Ovary (tissue), 7 donors: ENCODE measurements at regions not wholly inside any gene's neighbourhood (a gene's known extent, or its start where the extent isn't known, plus 50 kb on each side); places are given as distances from the start of the nearest gene placed in this dataset.

ENCODE experiments used
- DNase-seq, 5 donors: peaks; one replicate each; pipeline ENCODE4 v3.0.0-alpha.2; 2019 to 2020
- H3K27ac ChIP-seq, 2 donors: fragments of 200-600 bp; one replicate each; pipeline versions ENCODE4 v1.5.1 to v1.8.0; 2019 to 2022
- H3K27me3 ChIP-seq: fragments of 200-600 bp; one replicate; pipeline ENCODE4 v1.8.0; 2022
- H3K36me3 ChIP-seq: fragments of 200-600 bp; sonication (generic); one replicate; pipeline ENCODE4 v1.5.1; 2019
- H3K4me1 ChIP-seq: one replicate; pipeline ENCODE4 v1.8.1; 2013; ENCODE audit warnings: mild to moderate bottlenecking, moderate library complexity; ENCODE audit not compliant: insufficient read depth
- H3K4me3 ChIP-seq: fragments of 200-600 bp; sonication (generic); one replicate; pipeline ENCODE4 v1.5.1; 2017
- H3K9me3 ChIP-seq, 2 donors: fragments of 200-600 bp in 1 of 2; sonication (generic) in 1 of 2; one replicate each; pipeline versions ENCODE4 v1.5.1 to v1.8.1; 2013 to 2019; ENCODE audit warnings: mild to moderate bottlenecking in 1 of 2, moderate library complexity in 1 of 2
- EP300 ChIP-seq: sonication (generic); formaldehyde crosslinking; IDR thresholded peaks from one replicate; pipeline ENCODE4 v1.6.1; 2017; ENCODE audit warnings: antibody characterized with exemption
- POLR2A ChIP-seq: fragments of 450-650 bp; IDR thresholded peaks from one replicate; pipeline ENCODE4 v1.6.1; 2017; ENCODE audit warnings: antibody characterized with exemption, mild to moderate bottlenecking, moderate library complexity
- WGBS, 3 donors: extraction: QIAGEN DNeasy Blood & Tissue Kit in 1 of 3; methylation state at CpG; one replicate each; pipeline versions ENCODE4 v1.1.5 to v1.1.7; 2013 to 2017; 5-methylcytosine and 5-hydroxymethylcytosine counted together
- intact Hi-C, 4 donors: fragments of 100-400 bp; cut with DNase I; formaldehyde crosslinking; loops; one replicate each; pipeline versions ENCODE4 v1.11.0 to v1.15.1; 2022 to 2023
- TF ChIP-seq, protein P1 (sequence below), 3 donors: fragments of 450-650 bp in 2 of 3; fragments of 200-600 bp in 1 of 3; IDR thresholded peaks; one replicate each; pipeline versions ENCODE4 v1.5.1 to v1.8.0; 2016 to 2022; ENCODE audit warnings: antibody characterized with exemption in 3 of 3, mild to moderate bottlenecking in 1 of 3
- donor health status: DM: no; HTN: no; CAD: no; lungs with moderate emphysema.
- donor health status: DM: no; HTN: no; CAD: no.
- donor health status: Bipolar disorder and iron deficiency.
- donor health status: DM: no; HTN: no; CAD: no.
- donor health status: DM: yes; HTN: yes; CAD: no.

GRCh38 chr6:167571550-167571949 is 246.7 kb downstream of the TTLL2 start:
- H3K27ac ChIP-seq = no peak overlapping the region
- H3K27me3 ChIP-seq = no peaks in the 10 kb centered on the region
- H3K4me3 ChIP-seq = no peak overlapping the region
- H3K36me3 ChIP-seq = no peaks in the 10 kb centered on the region
- DNase-seq = no peak
- intact Hi-C loops = no loop called here
- H3K4me1 ChIP-seq = peaks cover 13% of the 10 kb centered on the region
- no peak for TF ChIP-seq EP300
- no peak for TF ChIP-seq POLR2A
- TF ChIP-seq, protein P1, sequence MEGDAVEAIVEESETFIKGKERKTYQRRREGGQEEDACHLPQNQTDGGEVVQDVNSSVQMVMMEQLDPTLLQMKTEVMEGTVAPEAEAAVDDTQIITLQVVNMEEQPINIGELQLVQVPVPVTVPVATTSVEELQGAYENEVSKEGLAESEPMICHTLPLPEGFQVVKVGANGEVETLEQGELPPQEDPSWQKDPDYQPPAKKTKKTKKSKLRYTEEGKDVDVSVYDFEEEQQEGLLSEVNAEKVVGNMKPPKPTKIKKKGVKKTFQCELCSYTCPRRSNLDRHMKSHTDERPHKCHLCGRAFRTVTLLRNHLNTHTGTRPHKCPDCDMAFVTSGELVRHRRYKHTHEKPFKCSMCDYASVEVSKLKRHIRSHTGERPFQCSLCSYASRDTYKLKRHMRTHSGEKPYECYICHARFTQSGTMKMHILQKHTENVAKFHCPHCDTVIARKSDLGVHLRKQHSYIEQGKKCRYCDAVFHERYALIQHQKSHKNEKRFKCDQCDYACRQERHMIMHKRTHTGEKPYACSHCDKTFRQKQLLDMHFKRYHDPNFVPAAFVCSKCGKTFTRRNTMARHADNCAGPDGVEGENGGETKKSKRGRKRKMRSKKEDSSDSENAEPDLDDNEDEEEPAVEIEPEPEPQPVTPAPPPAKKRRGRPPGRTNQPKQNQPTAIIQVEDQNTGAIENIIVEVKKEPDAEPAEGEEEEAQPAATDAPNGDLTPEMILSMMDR (IDR thresholded peaks at IDR 0.05) = no peak
- 66 to 76% (median 70%) methylated on average over 9 of the region's 9 CpGs for WGBS, 3 donors
- H3K9me3 ChIP-seq = no peaks in the 10 kb centered on the region

DNA sequence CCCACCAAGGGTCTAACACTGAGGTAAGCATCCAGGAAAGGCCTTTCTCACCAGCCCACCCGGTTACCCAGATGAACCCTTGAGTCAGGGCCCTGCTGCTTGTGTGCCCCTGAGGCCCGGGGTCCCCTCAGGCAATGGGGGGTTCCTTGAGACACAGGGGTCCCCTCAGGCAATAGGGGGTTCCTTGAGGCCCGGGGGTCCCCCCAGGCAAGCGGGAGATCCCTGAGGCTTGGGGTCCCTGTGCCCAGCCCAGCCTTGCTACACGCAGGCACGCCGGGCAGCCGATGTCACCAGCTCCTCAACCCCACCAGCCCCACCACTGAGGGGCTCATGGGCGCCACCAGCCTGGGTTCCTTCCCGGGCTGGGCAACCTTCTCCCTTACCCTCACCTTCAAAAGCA is 247.2 kb downstream of the TTLL2 start:
- H3K27ac ChIP-seq = peak overlapping the region in 1 of 2 donors; percentile 72
- H3K36me3 ChIP-seq = no peaks in the 10 kb centered on the region
- H3K4me1 ChIP-seq = peaks cover 13% of the 10 kb centered on the region
- H3K9me3 ChIP-seq = no peaks in the 10 kb centered on the region
- TF ChIP-seq EP300 = no peak
- no peaks in the 10 kb centered on the region for H3K27me3 ChIP-seq
- 77 to 96% (median 80%) methylated on average over 10 of the region's 10 CpGs for WGBS, 3 donors
- intact Hi-C loops = no loop called here
- H3K4me3 ChIP-seq = no peak overlapping the region
- no peak for DNase-seq

DNA sequence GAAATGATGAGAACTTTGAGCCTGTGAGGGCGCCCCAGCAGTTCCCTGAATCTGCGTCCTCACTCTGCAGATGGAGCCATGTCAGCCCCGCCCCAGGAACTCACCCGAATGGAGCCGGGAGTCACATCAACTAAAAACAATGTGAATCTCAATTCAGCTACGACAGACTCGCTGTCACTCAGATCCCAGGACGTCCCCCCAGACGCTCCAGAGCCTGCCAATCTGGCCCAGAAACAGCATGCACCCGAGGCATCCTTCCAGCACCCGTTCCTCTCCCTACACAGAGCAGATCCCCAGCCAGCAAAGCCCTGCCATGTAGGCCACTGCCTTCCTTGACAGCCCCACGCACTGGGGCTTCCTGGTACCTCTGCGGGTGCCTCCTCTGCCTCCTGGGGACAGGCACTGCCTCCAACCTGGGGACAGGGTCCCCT is 248.0 kb downstream of the TTLL2 start:
- no peaks in the 10 kb centered on the region for H3K27me3 ChIP-seq
- DNase-seq = peak in 2 of 5 donors; percentile 49 to 71
- no peak for TF ChIP-seq EP300
- TF ChIP-seq POLR2A = no peak
- TF ChIP-seq, protein P1 (IDR thresholded peaks at IDR 0.05) = no peak
- WGBS, 3 donors = 38 to 44% (median 42%) methylated on average over 13 of the region's 13 CpGs
- H3K4me3 ChIP-seq = peak overlapping the region; percentile 6
- H3K27ac ChIP-seq = peak overlapping the region in 1 of 2 donors; percentile 72
- H3K36me3 ChIP-seq = no peaks in the 10 kb centered on the region
- H3K4me1 ChIP-seq = peaks cover 13% of the 10 kb centered on the region
- intact Hi-C loops = no loop called here
- H3K9me3 ChIP-seq = no peaks in the 10 kb centered on the region

GRCh38 chr6:167573461-167574215 is 248.8 kb downstream of the TTLL2 start:
- 7 to 12% (median 10%) methylated on average over 16 of the region's 16 CpGs for WGBS, 3 donors
- Histone ChIP-seq H3K36me3 (no peaks in the 10 kb centered on the region), H3K9me3 (no peaks in the 10 kb centered on the region), H3K4me1 (peaks cover 13% of the 10 kb centered on the region), H3K27me3 (no peaks in the 10 kb centered on the region), H3K27ac (peak overlapping the region; percentile 25 to 72), H3K4me3 (peak overlapping the region; percentile 6)
- intact Hi-C loops = no loop called here
- TF ChIP-seq, protein P1 (IDR thresholded peaks at IDR 0.05) = no peak
- TF ChIP-seq EP300 (no peak), POLR2A (no peak)
- peak; percentile 49 to 69 (median 63) for DNase-seq

GRCh38 chr6:167574431-167575151 is 249.7 kb downstream of the TTLL2 start:
- no peaks in the 10 kb centered on the region for H3K9me3 ChIP-seq
- H3K4me3 ChIP-seq = no peak overlapping the region
- intact Hi-C loops = no loop called here
- peak overlapping the region; percentile 32 to 72 for H3K27ac ChIP-seq
- DNase-seq = peak in 4 of 5 donors; percentile 44 to 78 (median 59)
- H3K36me3 ChIP-seq = no peaks in the 10 kb centered on the region
- WGBS, 3 donors = 18 to 22% (median 21%) methylated on average over 29 of the region's 29 CpGs
- no peaks in the 10 kb centered on the region for H3K27me3 ChIP-seq
- TF ChIP-seq EP300 (no peak), POLR2A (no peak)
- TF ChIP-seq, protein P1 (IDR thresholded peaks at IDR 0.05) = no peak
- H3K4me1 ChIP-seq = peaks cover 13% of the 10 kb centered on the region
